GM23338 (cell line): ENCODE measurements at regions not wholly inside any gene's neighbourhood (a gene's known extent, or its start where the extent isn't known, plus 50 kb on each side); places are given as distances from the start of the nearest gene placed in this dataset.
A peak's percentile ranks its signal among the peaks of the same experiment; 100 is the strongest.

Experiments used
- ATAC-seq: fragments of 200-7000 bp; cut with Tn5 transposase; 3 replicates; pipeline ENCODE4 v1.9.1; 2020
- DNase-seq: peaks from one replicate; pipeline ENCODE4 v3.0.0-alpha.2; 2015; ENCODE audit warnings: low spot score
- H2AFZ ChIP-seq: fragments of 200-600 bp; sonication (generic); 2 replicates; pipeline ENCODE4 v1.8.0; 2016; ENCODE audit warnings: antibody characterized with exemption, mild to moderate bottlenecking, moderate library complexity
- H3F3A ChIP-seq: fragments of 200-600 bp; sonication (generic); replicated peaks from 2 replicates; pipeline ENCODE4 v1.8.0; 2017; ENCODE audit warnings: antibody characterized with exemption, mixed run types, low read depth
- H3K27ac ChIP-seq: fragments of 200-600 bp; sonication (generic); 2 replicates; pipeline ENCODE4 v1.6.1; 2016; ENCODE audit warnings: low read depth
- H3K27me3 ChIP-seq: fragments of 200-600 bp; sonication (generic); 2 replicates; pipeline ENCODE4 v1.8.0; 2016; ENCODE audit warnings: mild to moderate bottlenecking, mixed run types, moderate library complexity; ENCODE audit not compliant: insufficient read depth
- H3K36me3 ChIP-seq: fragments of 200-600 bp; sonication (generic); 2 replicates; pipeline ENCODE4 v1.8.0; 2016; ENCODE audit warnings: mild to moderate bottlenecking; ENCODE audit not compliant: insufficient read depth
- H3K4me1 ChIP-seq: fragments of 200-600 bp; sonication (generic); 2 replicates; pipeline ENCODE4 v1.8.0; 2016; ENCODE audit warnings: mild to moderate bottlenecking, moderate library complexity; ENCODE audit not compliant: insufficient read depth
- H3K4me2 ChIP-seq: fragments of 200-600 bp; sonication (generic); 2 replicates; pipeline ENCODE4 v1.7.1; 2017; ENCODE audit warnings: mixed run types
- H3K4me3 ChIP-seq: fragments of 200-600 bp; sonication (generic); 2 replicates; pipeline ENCODE4 v1.6.1; 2016; ENCODE audit warnings: mixed run types
- H3K79me2 ChIP-seq: fragments of 200-600 bp; sonication (generic); replicated peaks from 2 replicates; pipeline ENCODE4 v1.8.0; 2017; ENCODE audit warnings: mild to moderate bottlenecking; ENCODE audit not compliant: insufficient read depth
- H3K9me2 ChIP-seq: fragments of 200-600 bp; sonication (generic); 2 replicates; pipeline ENCODE4 v1.8.0; 2017; ENCODE audit not compliant: insufficient read depth
- H4K20me1 ChIP-seq: fragments of 200-600 bp; sonication (generic); replicated peaks from 2 replicates; pipeline ENCODE4 v1.8.0; 2017; ENCODE audit warnings: mild to moderate bottlenecking; ENCODE audit not compliant: insufficient read depth
- H3K27ac Mint-ChIP-seq: 2 replicates; pipeline ENCODE4 v1.8.0; 2020; ENCODE audit warnings: inconsistent platforms, mild to moderate bottlenecking, moderate library complexity, mixed read lengths
- H3K27me3 Mint-ChIP-seq: 3 replicates; pipeline ENCODE4 v1.8.0; 2022; ENCODE audit warnings: low read depth, mild to moderate bottlenecking, moderate library complexity, mixed read lengths, inconsistent platforms; ENCODE audit not compliant: insufficient read depth, poor library complexity
- H3K36me3 Mint-ChIP-seq: 3 replicates; pipeline ENCODE4 v1.8.0; 2021; ENCODE audit warnings: low read depth, mild to moderate bottlenecking, inconsistent platforms, moderate library complexity, mixed read lengths
- H3K4me1 Mint-ChIP-seq: 3 replicates; pipeline ENCODE4 v1.8.0; 2020; ENCODE audit warnings: mild to moderate bottlenecking, inconsistent platforms, mixed read lengths
- H3K4me3 Mint-ChIP-seq: 3 replicates; pipeline ENCODE4 v1.8.0; 2021; ENCODE audit warnings: moderate library complexity, mild to moderate bottlenecking, inconsistent platforms, mixed read lengths
- H3K9me3 Mint-ChIP-seq: 3 replicates; pipeline ENCODE4 v1.8.0; 2020; ENCODE audit warnings: moderate library complexity, mild to moderate bottlenecking, inconsistent platforms, mixed read lengths
- CREB1 ChIP-seq: fragments of 250-450 bp; sonication (Bioruptor Pico); IDR thresholded peaks from 2 replicates; pipeline ENCODE4 v1.5.0; 2020; ENCODE audit warnings: low read depth, mild to moderate bottlenecking, moderate library complexity
- CTCF ChIP-seq, 2 experiments: fragments of 200-600 bp in 1 of 2; sonication (generic) in 1 of 2; conservative IDR thresholded peaks; 2 replicates each; pipeline versions ENCODE4 v1.5.1 to v1.6.1; 2016 to 2017; ENCODE audit warnings: antibody characterized with exemption in 2 of 2, low read depth in 2 of 2, mild to moderate bottlenecking in 2 of 2, moderate library complexity in 1 of 2
- ETS1 ChIP-seq: IDR thresholded peaks from 2 replicates; pipeline ENCODE4 v1.6.1; 2016; ENCODE audit warnings: antibody characterized with exemption
- EZH2 ChIP-seq: fragments of 200-600 bp; sonication (generic); IDR thresholded peaks from one replicate; pipeline ENCODE4 v1.8.0; 2017; ENCODE audit warnings: antibody characterized with exemption, mild to moderate bottlenecking, low read depth; ENCODE audit not compliant: unreplicated experiment
- EZH2phosphoT487 ChIP-seq: fragments of 200-600 bp; sonication (generic); IDR thresholded peaks from one replicate; pipeline ENCODE4 v1.8.1; 2018; ENCODE audit warnings: antibody characterized with exemption; ENCODE audit not compliant: unreplicated experiment
- JUNB ChIP-seq: IDR thresholded peaks from one replicate; pipeline ENCODE4 v1.6.1; 2016; ENCODE audit warnings: antibody characterized with exemption; ENCODE audit not compliant: unreplicated experiment
- NANOG ChIP-seq: IDR thresholded peaks from 2 replicates; pipeline ENCODE4 v1.6.1; 2016; ENCODE audit warnings: antibody characterized with exemption, borderline replicate concordance
- POLR2AphosphoS5 ChIP-seq: IDR thresholded peaks from 2 replicates; pipeline ENCODE4 v1.6.1; 2016; ENCODE audit warnings: antibody characterized with exemption, low read depth
- REST ChIP-seq: IDR thresholded peaks from one replicate; pipeline ENCODE4 v1.6.1; 2018; ENCODE audit warnings: antibody characterized with exemption; ENCODE audit not compliant: unreplicated experiment
- STAT1 ChIP-seq: IDR thresholded peaks from one replicate; pipeline ENCODE4 v1.6.1; 2016; ENCODE audit warnings: antibody characterized with exemption; ENCODE audit not compliant: unreplicated experiment
- ZNF114 ChIP-seq: fragments of 250-450 bp; sonication (Bioruptor Pico); IDR thresholded peaks from 2 replicates; pipeline ENCODE4 v1.5.0; 2020; ENCODE audit warnings: mild to moderate bottlenecking, moderate library complexity
- ZNF331 ChIP-seq: fragments of 250-450 bp; sonication (Bioruptor Pico); IDR thresholded peaks from 2 replicates; pipeline ENCODE4 v1.5.0; 2020; ENCODE audit warnings: low read depth, mild to moderate bottlenecking, moderate library complexity
- ZNF462 ChIP-seq: fragments of 250-450 bp; sonication (Bioruptor Pico); IDR thresholded peaks from 2 replicates; pipeline ENCODE4 v1.5.0; 2020; ENCODE audit warnings: mild to moderate bottlenecking, moderate library complexity

GRCh38 chr16:65534121-65534528, 412.3 kb upstream of the CDH11 start:
- ATAC-seq, result no peak
- Mint-ChIP-seq H3K27me3 (no peaks in the 10 kb centered on the region), H3K27ac (no peak overlapping the region), H3K36me3 (no peaks in the 10 kb centered on the region), H3K4me1 (no peaks in the 10 kb centered on the region), H3K4me3 (no peak overlapping the region), H3K9me3 (no peaks in the 10 kb centered on the region)
- Histone ChIP-seq H3K36me3 (no peaks in the 10 kb centered on the region), H3K27me3 (no peaks in the 10 kb centered on the region), H3K4me1 (no peaks in the 10 kb centered on the region), H3K4me3 (no peak overlapping the region), H3F3A (no peaks in the 10 kb centered on the region), H3K9me2 (no peaks in the 10 kb centered on the region), H3K4me2 (no peak overlapping the region), H3K27ac (no peak overlapping the region), H4K20me1 (no peaks in the 10 kb centered on the region), H3K79me2 (no peaks in the 10 kb centered on the region), H2AFZ (0 out of 2 replicates have a peak overlapping the region, but pooled peaks have one; percentile 18)
- DNase-seq, result no peak
- TF ChIP-seq REST, result no peak
- no peak for TF ChIP-seq JUNB
- TF ChIP-seq POLR2AphosphoS5, result no peak
- no peak for TF ChIP-seq ETS1
- no peak for TF ChIP-seq ZNF114
- no peak for TF ChIP-seq ZNF462
- no peak for TF ChIP-seq ZNF331 (CRISPR knock-in tag)
- TF ChIP-seq CTCF (conservative IDR thresholded peaks at IDR 0.05; ENCODE audit: low read depth in 2 of 2), result no peak
- no peak for TF ChIP-seq EZH2
- no peak for TF ChIP-seq CREB1 (CRISPR knock-in tag)
- no peak for TF ChIP-seq STAT1
- no peak for TF ChIP-seq EZH2phosphoT487
- no peak for TF ChIP-seq NANOG
